ENCODE measurements at regions not wholly inside any gene's neighbourhood (a gene's known extent, or its start where the extent isn't known, plus 50 kb on each side); places are given as distances from the start of the nearest gene placed in this dataset.

DNA sequence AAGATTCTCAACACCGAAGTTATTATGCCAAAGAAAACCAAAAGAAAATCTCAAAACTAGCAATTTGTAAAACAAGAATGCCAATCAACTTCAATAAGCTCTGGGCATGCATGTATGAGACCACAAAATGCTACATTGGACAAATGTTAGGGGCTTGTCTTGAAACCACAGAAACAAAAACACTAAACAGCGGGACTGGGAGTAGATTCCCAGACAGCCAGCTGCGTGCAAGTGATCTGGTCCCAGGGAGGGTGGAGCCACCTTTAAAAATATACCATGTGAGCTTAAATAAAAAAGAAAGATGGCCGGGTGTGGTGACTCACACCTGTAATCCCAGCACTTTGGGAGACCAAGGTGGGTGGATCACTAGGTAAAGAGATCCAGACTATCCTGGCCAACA is 163.6 kb upstream of the PRICKLE2 start:
- no peak for TF ChIP-seq CTCF (conservative IDR thresholded peaks at IDR 0.05; ENCODE audit: low read length)
- TF ChIP-seq EZH2phosphoT487 (IDR thresholded peaks at IDR 0.05; ENCODE audit: borderline replicate concordance, low read depth, low read length) = no peak
